ENCODE measurements at regions not wholly inside any gene's neighbourhood (a gene's known extent, or its start where the extent isn't known, plus 50 kb on each side); places are given as distances from the start of the nearest gene placed in this dataset.

- FAIRE-seq, result no peak
- no peaks in the 10 kb centered on the region for H3K27me3 ChIP-seq (ENCODE audit: control insufficient read depth, insufficient read depth, low read length)
- no peak for DNase-seq (ENCODE audit: low read depth)
- no peaks in the 10 kb centered on the region for H3K36me3 ChIP-seq (ENCODE audit: control insufficient read depth, insufficient read depth, low read length)
- H3K4me3 ChIP-seq (ENCODE audit: low read depth, low read length), result no peak overlapping the region
- TF ChIP-seq, protein P1, sequence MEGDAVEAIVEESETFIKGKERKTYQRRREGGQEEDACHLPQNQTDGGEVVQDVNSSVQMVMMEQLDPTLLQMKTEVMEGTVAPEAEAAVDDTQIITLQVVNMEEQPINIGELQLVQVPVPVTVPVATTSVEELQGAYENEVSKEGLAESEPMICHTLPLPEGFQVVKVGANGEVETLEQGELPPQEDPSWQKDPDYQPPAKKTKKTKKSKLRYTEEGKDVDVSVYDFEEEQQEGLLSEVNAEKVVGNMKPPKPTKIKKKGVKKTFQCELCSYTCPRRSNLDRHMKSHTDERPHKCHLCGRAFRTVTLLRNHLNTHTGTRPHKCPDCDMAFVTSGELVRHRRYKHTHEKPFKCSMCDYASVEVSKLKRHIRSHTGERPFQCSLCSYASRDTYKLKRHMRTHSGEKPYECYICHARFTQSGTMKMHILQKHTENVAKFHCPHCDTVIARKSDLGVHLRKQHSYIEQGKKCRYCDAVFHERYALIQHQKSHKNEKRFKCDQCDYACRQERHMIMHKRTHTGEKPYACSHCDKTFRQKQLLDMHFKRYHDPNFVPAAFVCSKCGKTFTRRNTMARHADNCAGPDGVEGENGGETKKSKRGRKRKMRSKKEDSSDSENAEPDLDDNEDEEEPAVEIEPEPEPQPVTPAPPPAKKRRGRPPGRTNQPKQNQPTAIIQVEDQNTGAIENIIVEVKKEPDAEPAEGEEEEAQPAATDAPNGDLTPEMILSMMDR (IDR thresholded peaks at IDR 0.05; ENCODE audit: insufficient read depth, low read length, severe bottlenecking), result no peak
Measured at GRCh38 chr4:22070256-22070655, 121.7 kb upstream of the KCNIP4 start.

- no peak overlapping the region for H3K4me3 ChIP-seq (ENCODE audit: low read depth, low read length)
- H3K27me3 ChIP-seq (ENCODE audit: control insufficient read depth, insufficient read depth, low read length), result no peaks in the 10 kb centered on the region
- TF ChIP-seq, protein P1 (IDR thresholded peaks at IDR 0.05; ENCODE audit: insufficient read depth, low read length, severe bottlenecking), result no peak
- FAIRE-seq (no peak), DNase-seq (ENCODE audit: low read depth) (no peak)
- H3K36me3 ChIP-seq (ENCODE audit: control insufficient read depth, insufficient read depth, low read length), result no peaks in the 10 kb centered on the region
Measured at GRCh38 chr4:22063613-22064012, 115.0 kb upstream of the KCNIP4 start.

DNA sequence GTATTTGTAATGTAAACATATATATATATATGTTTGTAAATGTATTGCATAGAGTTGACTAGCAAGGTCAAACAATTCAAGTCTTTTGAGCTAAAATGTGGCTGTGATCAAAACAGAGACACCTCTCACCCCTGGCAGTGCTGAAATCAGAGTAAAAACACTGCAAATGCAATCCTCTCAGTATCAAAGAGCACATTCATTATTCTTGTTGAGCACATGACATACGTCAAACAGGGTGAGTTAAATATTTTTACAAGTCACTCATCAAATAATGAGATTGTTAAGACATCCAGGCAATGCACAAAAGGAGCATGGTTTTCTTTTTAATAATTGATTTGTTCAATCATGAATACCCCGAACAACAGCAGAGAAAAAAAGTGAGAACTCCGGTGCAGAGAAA, 114.1 kb upstream of the KCNIP4 start:
- Histone ChIP-seq H3K27me3 (ENCODE audit: control insufficient read depth, insufficient read depth, low read length) (no peaks in the 10 kb centered on the region), H3K36me3 (ENCODE audit: control insufficient read depth, insufficient read depth, low read length) (no peaks in the 10 kb centered on the region), H3K4me3 (ENCODE audit: low read depth, low read length) (no peak overlapping the region)
- TF ChIP-seq, protein P1 (IDR thresholded peaks at IDR 0.05; ENCODE audit: insufficient read depth, low read length, severe bottlenecking), result no peak
- FAIRE-seq (no peak), DNase-seq (ENCODE audit: low read depth) (no peak)

GRCh38 chr4:22055954-22056353, 107.4 kb upstream of the KCNIP4 start:
- TF ChIP-seq, protein P1 (IDR thresholded peaks at IDR 0.05; ENCODE audit: insufficient read depth, low read length, severe bottlenecking), result no peak
- no peak overlapping the region for H3K4me3 ChIP-seq (ENCODE audit: low read depth, low read length)
- DNase-seq (ENCODE audit: low read depth) (no peak), FAIRE-seq (no peak)
- no peaks in the 10 kb centered on the region for H3K36me3 ChIP-seq (ENCODE audit: control insufficient read depth, insufficient read depth, low read length)
- no peaks in the 10 kb centered on the region for H3K27me3 ChIP-seq (ENCODE audit: control insufficient read depth, insufficient read depth, low read length)

DNA sequence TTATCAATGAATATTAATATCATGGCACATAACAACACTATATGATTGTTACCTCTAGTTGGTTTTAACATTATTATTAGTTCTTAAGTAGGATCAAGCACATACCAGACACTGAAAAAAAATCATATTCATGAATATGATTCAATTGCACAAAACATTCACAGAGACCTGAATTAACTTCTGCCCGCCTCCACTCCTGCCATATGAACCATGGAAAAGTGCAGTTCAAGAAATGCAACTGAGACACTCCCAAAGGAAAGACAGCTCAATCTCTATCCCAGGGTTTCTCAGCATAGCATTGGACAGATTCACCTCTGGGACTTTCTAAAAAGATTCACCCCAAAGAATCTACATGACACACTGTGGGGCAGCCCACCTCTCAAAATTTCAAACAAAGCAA, 103.5 kb upstream of the KCNIP4 start:
- H3K4me3 ChIP-seq (ENCODE audit: low read depth, low read length), result no peak overlapping the region
- TF ChIP-seq, protein P1 (IDR thresholded peaks at IDR 0.05; ENCODE audit: insufficient read depth, low read length, severe bottlenecking), result no peak
- no peaks in the 10 kb centered on the region for H3K36me3 ChIP-seq (ENCODE audit: control insufficient read depth, insufficient read depth, low read length)
- no peak for FAIRE-seq
- H3K27me3 ChIP-seq (ENCODE audit: control insufficient read depth, insufficient read depth, low read length), result no peaks in the 10 kb centered on the region
- no peak for DNase-seq (ENCODE audit: low read depth)

- H3K27me3 ChIP-seq (ENCODE audit: control insufficient read depth, insufficient read depth, low read length), result no peaks in the 10 kb centered on the region
- DNase-seq (ENCODE audit: low read depth) (no peak), FAIRE-seq (no peak)
- H3K4me3 ChIP-seq (ENCODE audit: low read depth, low read length), result no peak overlapping the region
- TF ChIP-seq, protein P1 (IDR thresholded peaks at IDR 0.05; ENCODE audit: insufficient read depth, low read length, severe bottlenecking), result no peak
- H3K36me3 ChIP-seq (ENCODE audit: control insufficient read depth, insufficient read depth, low read length), result no peaks in the 10 kb centered on the region
Measured at GRCh38 chr4:22048323-22048722, 99.8 kb upstream of the KCNIP4 start.
